ENCODE measurements at regions not wholly inside any gene's neighbourhood (a gene's known extent, or its start where the extent isn't known, plus 50 kb on each side); places are given as distances from the start of the nearest gene placed in this dataset.

DNA sequence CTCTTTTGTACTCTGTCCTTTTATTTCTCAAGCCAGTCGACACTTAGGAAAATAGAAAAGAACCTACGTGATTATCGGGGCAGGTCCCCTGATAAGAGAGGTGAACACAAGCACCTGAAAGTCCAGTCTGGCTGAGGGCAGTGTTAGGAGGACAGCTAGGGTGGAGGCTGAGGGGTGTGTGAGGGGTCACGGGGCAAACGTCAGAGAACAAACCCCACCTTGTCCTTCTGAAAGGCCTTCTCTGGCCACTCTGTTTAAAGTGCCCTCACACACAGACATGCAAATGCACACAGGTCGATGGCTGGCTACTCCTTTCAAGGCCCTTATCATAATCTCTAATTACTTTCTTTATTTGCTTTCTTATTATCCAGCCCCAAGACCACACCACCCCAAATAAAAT is 108.8 kb downstream of the ESM1 start:
- TF ChIP-seq, protein P1, sequence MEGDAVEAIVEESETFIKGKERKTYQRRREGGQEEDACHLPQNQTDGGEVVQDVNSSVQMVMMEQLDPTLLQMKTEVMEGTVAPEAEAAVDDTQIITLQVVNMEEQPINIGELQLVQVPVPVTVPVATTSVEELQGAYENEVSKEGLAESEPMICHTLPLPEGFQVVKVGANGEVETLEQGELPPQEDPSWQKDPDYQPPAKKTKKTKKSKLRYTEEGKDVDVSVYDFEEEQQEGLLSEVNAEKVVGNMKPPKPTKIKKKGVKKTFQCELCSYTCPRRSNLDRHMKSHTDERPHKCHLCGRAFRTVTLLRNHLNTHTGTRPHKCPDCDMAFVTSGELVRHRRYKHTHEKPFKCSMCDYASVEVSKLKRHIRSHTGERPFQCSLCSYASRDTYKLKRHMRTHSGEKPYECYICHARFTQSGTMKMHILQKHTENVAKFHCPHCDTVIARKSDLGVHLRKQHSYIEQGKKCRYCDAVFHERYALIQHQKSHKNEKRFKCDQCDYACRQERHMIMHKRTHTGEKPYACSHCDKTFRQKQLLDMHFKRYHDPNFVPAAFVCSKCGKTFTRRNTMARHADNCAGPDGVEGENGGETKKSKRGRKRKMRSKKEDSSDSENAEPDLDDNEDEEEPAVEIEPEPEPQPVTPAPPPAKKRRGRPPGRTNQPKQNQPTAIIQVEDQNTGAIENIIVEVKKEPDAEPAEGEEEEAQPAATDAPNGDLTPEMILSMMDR (IDR thresholded peaks at IDR 0.05; ENCODE audit: low read length): no peak
- TF ChIP-seq EZH2phosphoT487 (IDR thresholded peaks at IDR 0.05; ENCODE audit: low read length): no peak
